ENCODE measurements at regions not wholly inside any gene's neighbourhood (a gene's known extent, or its start where the extent isn't known, plus 50 kb on each side); places are given as distances from the start of the nearest gene placed in this dataset.

DNA sequence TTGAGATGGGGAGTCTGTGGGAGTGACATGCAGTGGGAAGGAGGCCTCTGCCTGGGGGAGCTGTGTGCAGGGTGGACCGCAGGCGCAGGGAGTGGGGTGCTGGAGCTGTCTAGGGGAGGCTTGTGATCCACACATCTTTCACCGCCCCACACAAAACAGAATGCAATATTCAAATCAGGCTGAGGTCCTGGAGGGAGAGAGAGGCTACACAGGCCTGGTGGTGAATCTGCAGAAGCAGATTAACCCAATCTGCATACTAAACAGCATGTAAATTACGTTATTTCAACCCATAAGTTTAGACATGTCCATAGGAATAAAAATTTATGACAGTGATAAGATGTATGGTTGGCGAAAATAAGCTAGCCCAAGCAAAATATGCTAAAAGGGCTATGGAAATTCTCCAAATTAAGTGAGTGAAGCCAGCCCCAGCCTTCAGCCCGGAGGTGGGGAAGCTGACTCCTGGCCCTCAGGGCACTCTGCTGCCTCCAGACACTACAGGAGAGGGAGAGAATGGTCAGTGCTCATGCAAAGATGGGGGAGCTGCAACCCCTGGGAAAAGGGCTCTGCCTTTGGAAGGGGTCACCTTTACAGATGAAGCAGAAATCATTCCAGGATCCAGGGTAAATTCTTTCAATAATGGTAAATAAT lies 156.2 kb upstream of the CTTNBP2NL start:
- DNase-seq, result no peak
- TF ChIP-seq, protein P1, sequence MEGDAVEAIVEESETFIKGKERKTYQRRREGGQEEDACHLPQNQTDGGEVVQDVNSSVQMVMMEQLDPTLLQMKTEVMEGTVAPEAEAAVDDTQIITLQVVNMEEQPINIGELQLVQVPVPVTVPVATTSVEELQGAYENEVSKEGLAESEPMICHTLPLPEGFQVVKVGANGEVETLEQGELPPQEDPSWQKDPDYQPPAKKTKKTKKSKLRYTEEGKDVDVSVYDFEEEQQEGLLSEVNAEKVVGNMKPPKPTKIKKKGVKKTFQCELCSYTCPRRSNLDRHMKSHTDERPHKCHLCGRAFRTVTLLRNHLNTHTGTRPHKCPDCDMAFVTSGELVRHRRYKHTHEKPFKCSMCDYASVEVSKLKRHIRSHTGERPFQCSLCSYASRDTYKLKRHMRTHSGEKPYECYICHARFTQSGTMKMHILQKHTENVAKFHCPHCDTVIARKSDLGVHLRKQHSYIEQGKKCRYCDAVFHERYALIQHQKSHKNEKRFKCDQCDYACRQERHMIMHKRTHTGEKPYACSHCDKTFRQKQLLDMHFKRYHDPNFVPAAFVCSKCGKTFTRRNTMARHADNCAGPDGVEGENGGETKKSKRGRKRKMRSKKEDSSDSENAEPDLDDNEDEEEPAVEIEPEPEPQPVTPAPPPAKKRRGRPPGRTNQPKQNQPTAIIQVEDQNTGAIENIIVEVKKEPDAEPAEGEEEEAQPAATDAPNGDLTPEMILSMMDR (IDR thresholded peaks at IDR 0.05), result no peak
- Histone ChIP-seq H3K27ac (no peak overlapping the region), H3K9me3 (no peaks in the 10 kb centered on the region), H3K27me3 (no peaks in the 10 kb centered on the region), H3K4me1 (no peaks in the 10 kb centered on the region), H3K4me3 (no peak overlapping the region), H3K36me3 (no peaks in the 10 kb centered on the region)
- intact Hi-C loops (cut with DNase I; ENCODE audit: low total_unique reads), result no loop called here

DNA sequence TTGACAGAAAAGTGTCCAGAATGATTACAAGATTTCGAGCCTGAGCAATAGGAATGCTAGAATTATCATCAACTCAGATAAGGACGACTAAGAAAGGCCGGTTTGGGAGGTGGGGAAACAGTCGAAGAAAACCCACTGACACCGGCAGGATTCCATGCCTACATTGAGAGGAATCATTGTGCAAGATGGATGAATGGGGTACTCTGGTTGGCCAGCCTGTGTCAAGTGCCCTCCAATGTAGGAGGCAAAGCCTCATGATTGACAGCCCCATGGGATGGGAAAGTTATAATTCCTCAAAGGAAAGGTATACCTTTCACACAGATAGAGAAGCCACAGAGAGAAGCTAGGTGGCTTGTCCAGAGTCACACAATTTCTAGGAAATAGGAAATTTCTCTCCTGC lies 153.5 kb upstream of the CTTNBP2NL start:
- intact Hi-C loops (cut with DNase I; ENCODE audit: low total_unique reads), result no loop called here
- H3K4me1 ChIP-seq, result no peaks in the 10 kb centered on the region
- no peak for DNase-seq
- H3K36me3 ChIP-seq, result no peaks in the 10 kb centered on the region
- no peaks in the 10 kb centered on the region for H3K9me3 ChIP-seq
- no peak overlapping the region for H3K4me3 ChIP-seq
- TF ChIP-seq, protein P1 (IDR thresholded peaks at IDR 0.05), result no peak
- H3K27me3 ChIP-seq, result no peaks in the 10 kb centered on the region
- H3K27ac ChIP-seq, result no peak overlapping the region

DNA sequence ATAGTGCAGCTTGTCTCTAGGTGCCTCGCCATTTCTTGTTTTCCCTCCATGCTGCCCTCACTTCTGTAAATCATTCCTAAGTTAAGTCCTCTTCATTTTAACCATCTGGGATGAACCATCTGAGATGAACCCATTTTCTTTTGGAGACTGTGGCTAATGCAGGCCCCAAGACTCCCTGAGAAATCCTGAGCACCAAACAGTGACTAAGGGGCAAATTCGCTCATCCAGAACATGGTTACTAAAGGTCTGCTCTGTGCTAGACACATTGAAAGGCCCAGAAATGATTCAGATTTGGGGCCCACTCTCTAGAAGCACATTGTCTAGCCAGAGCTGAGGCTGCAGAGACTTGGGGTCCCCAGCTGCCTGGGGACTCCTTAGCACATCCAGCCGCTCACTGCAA lies 151.9 kb upstream of the CTTNBP2NL start:
- no peak overlapping the region for H3K27ac ChIP-seq
- no peak overlapping the region for H3K4me3 ChIP-seq
- no peaks in the 10 kb centered on the region for H3K9me3 ChIP-seq
- intact Hi-C loops (cut with DNase I; ENCODE audit: low total_unique reads), result no loop called here
- TF ChIP-seq, protein P1 (IDR thresholded peaks at IDR 0.05), result no peak
- H3K27me3 ChIP-seq, result no peaks in the 10 kb centered on the region
- DNase-seq, result no peak
- no peaks in the 10 kb centered on the region for H3K36me3 ChIP-seq
- no peaks in the 10 kb centered on the region for H3K4me1 ChIP-seq

DNA sequence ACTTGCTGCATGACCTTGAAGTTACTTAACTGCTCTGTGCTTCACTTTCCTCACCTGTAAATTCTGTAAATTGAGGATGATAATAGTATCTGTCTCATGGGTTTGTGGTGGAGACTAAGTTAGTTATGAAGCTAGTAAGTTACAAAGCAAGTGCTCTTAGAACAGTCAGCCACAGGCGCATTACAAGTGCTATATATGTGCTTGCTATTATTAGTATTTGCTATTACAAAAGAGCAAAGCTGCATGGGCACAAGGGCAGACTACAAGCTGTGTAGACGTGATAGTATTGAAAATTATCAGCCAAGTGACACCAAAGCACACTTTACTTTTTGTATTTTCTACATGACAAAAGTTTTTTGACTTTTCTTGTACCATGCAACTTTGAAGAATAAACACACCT lies 150.9 kb upstream of the CTTNBP2NL start:
- no peaks in the 10 kb centered on the region for H3K9me3 ChIP-seq
- H3K27me3 ChIP-seq, result no peaks in the 10 kb centered on the region
- TF ChIP-seq, protein P1 (IDR thresholded peaks at IDR 0.05), result no peak
- H3K36me3 ChIP-seq, result no peaks in the 10 kb centered on the region
- no peak for DNase-seq
- H3K4me3 ChIP-seq, result no peak overlapping the region
- H3K4me1 ChIP-seq, result no peaks in the 10 kb centered on the region
- no peak overlapping the region for H3K27ac ChIP-seq
- intact Hi-C loops (cut with DNase I; ENCODE audit: low total_unique reads), result no loop called here

DNA sequence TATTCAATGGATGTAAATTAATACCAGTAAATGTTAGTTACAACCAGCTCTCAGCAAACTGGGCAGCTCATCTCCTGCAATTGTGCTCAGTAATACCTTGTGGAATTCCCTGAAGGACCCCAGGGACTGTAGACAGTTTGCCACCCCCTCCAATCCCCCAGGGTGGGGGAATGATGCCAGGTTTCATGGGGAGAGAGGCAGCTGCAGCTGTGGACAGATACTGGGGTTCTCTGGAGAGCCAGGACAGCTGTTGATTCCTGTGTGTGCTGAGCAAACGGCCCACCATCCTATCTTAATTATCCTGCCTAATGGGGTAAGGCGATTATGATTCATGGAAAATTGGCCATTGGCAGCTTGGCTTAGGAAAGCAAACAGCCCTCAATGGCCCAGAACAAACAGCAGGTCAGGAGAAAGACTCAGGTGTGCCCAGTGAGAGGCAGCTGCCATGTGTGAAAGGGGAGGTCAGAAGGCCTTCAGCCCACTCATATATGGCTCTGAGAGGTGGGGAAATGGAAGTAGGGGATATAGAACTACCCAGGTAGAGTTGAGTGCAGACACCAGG lies 148.9 kb upstream of the CTTNBP2NL start:
- Histone ChIP-seq H3K4me1 (no peaks in the 10 kb centered on the region), H3K27me3 (no peaks in the 10 kb centered on the region), H3K27ac (no peak overlapping the region), H3K9me3 (no peaks in the 10 kb centered on the region), H3K36me3 (no peaks in the 10 kb centered on the region), H3K4me3 (no peak overlapping the region)
- TF ChIP-seq, protein P1 (IDR thresholded peaks at IDR 0.05), result no peak
- intact Hi-C loops (cut with DNase I; ENCODE audit: low total_unique reads), result no loop called here
- DNase-seq, result no peak
